ENCODE measurements at regions not wholly inside any gene's neighbourhood (a gene's known extent, or its start where the extent isn't known, plus 50 kb on each side); places are given as distances from the start of the nearest gene placed in this dataset.

- DNase-seq (ENCODE audit: low read depth) = no peak
These were observed 932.8 kb upstream of the SLITRK6 start for GRCh38 chr13:86731987-86732386.

DNA sequence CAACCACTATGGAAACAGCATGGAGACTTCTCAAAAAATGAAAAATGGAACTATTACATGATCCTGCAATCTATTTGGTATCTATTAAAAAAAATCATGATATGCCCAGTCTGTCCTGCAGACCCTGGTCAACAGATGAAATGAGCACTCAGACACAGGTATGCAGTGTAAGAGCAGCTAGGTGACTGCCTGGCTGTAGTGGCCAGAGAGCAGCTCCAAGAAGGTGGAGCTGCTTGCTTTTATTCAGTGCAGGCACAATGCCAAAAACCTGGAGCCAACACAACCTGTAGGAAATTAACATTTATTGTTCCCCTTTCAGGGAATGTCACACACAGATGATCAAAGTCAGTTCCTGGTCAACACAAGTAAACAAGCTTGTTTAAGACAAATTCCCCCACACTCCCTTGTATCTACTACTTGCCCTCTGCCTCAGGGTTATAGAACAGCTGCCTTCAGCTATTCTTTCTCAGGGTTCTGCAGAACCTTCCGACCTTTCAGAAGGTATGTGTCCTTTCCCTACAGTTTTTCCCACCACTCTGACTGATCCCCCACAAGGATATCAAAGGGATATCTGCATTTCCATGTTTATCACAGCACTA, 933.7 kb upstream of the SLITRK5 start:
- no peak for DNase-seq (ENCODE audit: low read depth)

DNA sequence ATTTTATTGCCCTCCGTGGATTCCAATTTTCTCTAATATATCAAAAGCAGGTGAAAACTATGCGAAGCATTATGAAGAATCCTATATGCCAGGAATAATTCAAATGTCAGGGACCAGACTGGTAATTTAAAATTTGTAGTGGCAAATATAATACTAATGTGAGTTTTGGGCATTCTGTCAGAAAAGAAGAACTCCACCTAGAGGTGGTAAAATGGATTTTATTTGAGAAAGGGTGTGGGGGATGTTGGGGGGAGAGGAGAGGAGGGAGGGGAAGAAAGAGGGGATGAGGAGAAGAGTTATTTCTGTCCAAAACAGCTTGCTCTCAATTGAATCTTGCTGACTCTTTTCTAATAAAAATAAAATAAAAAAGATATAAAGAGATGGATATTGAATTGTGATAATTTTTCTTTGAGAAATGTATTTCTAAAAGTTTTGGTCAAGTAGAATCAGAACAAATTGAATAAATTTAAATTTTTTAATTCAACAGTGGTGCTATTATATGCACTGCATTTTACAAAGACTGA, 929.3 kb upstream of the SLITRK5 start:
- no peak for DNase-seq (ENCODE audit: low read depth)

DNA sequence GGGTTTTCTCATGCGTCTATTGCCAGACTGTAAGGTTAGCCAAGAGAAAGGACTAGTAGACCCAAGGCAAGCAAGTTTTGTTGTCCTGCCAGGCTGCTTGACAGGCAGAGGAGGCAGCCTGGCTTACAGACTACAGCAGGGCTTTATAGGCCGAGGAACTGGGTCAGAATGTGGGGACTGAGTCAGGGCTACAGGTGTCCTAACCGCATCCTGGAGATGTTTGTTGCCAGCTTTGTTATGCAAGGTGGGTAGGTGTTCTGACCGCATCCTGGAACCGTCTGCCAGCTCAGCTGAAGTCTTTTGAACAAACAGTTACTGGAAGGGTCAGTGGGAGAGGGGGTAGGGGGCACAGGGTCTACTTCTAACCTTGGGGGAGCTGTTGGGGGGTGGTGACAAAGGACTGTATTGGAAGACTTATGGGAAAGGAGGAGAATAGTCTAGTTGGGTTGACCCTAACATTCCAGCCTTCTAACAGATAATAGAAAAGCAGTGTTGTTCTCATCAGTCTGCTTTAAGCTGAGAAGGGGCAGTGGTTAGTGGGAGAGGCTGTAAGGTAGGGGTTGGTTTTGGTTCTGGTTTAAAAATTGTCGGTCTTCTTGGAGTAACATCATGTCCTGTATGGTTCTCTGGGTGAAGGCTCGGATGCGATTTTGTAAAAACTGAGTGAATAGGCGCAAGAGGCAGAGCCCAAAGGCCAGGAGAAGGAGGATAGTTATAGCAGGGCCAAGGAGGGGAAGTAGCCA, 913.8 kb upstream of the SLITRK5 start:
- no peak for DNase-seq (ENCODE audit: low read depth)

DNA sequence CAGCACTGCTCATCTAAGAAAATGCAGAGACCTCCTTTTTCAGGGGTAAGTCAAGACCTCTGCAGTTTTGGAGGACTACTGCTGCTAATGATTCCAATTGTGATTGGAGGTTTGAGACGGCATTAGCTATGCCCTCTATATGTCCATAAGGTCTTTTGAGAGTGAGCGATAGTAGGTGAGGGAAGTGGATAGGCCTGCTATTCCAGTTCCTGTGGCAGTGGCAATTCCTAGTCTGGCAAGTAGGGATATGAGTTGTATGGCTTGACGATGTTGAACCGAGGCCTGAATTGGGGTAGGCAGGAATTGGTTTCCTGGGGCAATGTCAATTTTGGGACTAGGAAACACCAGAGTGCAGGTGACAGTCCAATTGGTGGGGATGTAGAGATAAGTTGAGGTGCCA, 913.1 kb upstream of the SLITRK5 start:
- DNase-seq (ENCODE audit: low read depth) = no peak

DNA sequence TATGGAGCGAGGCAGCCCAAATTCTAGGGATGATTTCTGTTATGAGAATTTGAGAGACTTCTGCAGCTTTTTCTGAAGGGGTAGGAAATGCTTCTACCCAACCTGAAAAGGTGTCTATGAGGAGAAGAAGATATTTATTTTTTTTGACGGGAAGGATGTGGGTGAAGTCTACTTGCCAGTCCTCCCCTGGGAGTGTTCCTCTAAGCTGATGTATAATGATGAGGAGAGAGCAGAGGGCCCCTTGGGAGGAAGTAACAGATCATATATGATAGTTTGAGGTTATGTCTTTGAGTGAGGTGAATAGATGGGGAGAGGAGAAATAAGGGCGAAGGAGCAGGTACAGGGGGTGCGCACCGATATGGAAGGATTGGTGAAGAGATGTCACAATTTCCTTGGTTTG, 910.6 kb upstream of the SLITRK5 start:
- no peak for DNase-seq (ENCODE audit: low read depth)

DNA sequence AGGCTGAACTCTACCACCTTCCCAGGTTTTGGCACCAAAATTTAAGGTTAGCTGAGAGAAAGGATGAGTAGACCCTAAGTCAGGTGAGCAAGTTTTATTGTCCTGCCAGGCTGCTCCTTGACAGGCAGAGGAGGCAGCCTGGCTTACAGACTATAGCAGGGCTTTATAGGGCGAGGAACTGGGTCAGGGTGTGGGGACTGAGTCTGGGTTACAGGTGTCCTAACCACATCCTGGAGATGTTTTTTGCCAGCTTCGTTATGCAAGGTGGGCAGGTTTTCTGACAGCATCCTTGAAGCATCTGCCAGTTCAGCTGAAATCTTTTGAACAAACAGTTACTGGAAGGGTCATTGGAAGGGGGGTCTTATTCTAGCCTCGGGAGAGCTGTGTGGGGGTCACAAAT, 905.7 kb upstream of the SLITRK5 start:
- DNase-seq (ENCODE audit: low read depth) = no peak

DNA sequence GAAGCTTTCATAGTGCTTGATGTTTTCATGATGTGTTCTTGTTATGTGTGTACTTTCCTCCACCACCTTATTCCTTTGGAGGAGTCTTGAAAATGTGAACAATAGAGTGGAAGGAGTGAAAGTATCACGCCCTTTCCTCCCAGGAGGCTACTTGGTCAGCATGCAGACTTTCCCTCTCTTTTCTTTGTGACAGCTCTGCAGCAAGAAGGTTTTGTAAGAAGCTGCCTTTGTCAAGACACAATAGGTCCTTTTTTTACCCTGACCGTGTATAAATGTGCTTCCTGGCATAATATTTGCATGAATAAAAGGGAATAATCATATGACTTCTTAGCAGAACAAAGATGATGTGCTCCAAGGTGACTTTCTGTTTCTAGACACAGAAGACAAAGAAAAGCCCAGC, 882.6 kb upstream of the SLITRK5 start:
- no peak for DNase-seq (ENCODE audit: low read depth)

DNA sequence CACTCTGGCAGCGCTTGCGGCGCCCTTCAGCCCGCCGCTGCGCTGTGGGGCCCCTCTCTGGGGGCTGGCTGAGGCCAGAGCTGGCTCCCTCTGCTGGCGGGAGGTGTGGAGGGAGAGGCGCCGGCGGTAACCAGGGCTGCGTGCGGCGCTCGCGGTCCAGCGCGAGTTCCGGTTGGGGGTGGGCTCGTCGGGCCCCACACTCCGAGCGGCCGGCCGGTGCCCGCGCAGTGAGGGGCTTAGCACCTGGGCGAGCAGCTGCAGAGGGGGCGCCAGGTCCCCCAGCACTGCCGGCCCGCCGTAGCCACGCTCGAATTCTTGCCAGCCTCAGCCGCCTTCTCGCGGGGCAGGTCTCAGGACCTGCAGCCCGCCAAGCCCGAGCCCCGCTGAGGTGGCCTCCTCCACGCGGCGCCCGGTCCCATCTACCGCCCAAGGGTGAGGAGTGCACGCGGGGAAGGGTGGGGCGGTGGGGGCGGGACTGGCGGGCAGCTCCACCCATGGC, 879.0 kb upstream of the SLITRK5 start:
- no peak for DNase-seq (ENCODE audit: low read depth)

DNA sequence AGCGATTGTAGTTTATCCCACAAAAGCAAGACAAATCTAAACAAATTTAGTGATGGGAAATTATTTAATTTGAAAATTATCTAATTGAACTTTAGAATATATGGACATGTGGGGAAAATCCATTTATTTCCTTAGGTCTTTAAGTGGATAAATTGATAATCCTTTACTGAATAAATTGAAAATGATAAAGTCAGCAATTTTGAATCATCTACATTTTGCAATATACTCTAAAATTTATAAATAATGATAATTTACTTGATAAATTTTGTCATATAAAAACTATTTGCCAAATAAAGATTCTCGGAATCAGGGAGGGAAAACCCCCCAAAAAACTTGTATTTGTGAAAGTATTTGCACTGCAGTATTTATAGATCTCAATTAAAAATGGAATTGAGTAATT, 875.3 kb upstream of the SLITRK5 start:
- DNase-seq (ENCODE audit: low read depth) = no peak

DNA sequence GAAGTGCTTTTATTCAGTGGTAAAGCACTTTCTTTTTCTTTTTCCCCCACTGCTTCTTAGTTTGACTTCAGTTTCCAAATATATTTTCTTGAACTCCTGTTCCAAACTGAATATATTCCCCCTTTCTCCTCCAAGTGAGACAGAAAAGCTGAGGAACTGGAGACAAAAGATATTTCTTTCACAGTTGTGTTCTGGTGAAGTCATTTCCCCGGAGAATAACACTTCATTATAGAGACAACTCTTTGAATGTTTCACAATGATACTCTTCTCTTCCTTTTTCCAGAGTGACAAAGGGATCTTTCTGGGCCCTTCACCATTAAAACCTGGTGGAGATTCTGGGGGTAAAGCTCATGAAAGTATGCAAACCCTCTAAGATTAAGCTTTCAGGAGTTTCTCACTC, 860.8 kb upstream of the SLITRK5 start:
- no peak for DNase-seq (ENCODE audit: low read depth)

- DNase-seq (ENCODE audit: low read depth) = no peak
These were observed 858.0 kb upstream of the SLITRK5 start for GRCh38 chr13:86813198-86813597.

DNA sequence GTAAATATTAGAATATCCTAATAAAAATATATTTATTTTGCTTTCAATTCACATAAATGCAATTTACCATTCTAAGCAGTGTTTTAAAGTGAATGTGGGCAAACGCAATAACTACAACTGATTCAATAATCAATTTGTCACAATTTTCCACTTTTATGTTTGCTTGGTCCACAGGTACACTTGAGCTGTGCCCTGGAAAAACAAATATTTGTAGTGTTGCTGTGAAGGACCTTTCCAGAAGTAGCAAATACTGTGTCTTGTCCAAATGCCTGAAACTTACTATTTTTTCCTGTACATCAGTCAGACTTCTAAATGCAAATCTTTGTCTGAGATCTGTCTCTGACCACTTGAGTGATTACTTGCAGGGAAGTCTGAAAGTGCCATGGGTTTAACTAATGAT, 845.8 kb upstream of the SLITRK5 start:
- DNase-seq (ENCODE audit: low read depth) = no peak

DNA sequence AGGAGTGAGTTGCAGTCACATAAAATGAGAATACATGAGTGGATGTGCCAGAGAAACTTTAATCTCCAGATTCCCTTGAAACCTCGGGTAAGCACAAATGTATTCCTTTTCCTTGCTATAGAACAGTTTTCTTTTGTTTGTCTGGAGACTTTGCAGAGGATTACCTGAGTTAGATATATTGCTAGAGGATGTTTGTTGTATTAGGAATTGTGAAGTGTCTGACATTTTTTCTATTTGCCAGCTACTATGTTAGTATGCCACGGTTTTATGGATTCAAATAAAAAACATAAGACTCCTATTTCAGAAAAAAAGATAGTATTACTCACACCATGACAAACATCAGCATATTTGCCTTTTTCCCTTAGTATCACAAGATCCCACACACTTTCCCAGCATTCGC, 844.9 kb upstream of the SLITRK5 start:
- DNase-seq (ENCODE audit: low read depth) = no peak

- peak; percentile 23 for DNase-seq (ENCODE audit: low read depth)
These were observed 841.1 kb upstream of the SLITRK5 start for GRCh38 chr13:86830046-86830445.

DNA sequence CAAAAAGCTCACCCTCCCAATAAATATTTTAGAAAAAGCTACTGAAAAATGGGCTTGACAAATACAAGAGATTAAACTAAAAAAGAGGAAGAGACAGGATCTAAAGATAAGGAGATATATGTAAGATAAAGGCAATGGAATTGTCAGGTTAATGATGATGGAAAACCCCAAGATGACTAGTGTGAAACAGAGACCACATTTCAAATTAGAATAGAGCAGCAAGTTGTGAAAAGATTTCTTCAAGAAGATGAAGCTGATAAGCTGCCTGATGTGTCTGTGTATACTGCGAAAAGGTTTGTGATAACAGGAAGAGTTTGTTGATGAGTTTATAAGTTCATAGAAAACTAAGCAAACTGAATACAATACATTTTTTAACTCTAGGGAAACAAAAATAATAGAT, 840.1 kb upstream of the SLITRK5 start:
- no peak for DNase-seq (ENCODE audit: low read depth)

GRCh38 chr13:86838411-86839120, 832.6 kb upstream of the SLITRK5 start:
- DNase-seq (ENCODE audit: low read depth) = peak; percentile 18

DNA sequence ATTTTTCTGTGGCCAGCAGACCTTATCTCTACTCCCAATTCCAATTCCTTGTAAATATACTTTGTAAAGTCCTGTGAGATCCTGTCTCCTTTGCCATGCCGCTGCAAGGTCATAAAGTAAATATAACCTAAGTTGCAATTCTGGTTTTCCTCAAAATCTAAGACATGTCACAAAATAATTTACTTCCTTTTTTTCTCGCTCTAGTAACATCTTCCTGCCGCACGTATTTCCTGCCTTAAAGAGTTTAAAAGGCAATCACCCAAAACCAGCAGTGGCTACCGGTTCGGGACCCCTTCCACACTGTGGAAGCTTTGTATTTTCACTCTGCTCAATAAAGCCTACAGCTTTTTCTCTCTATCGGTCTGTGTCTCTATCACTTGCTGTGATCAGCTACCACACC, 832.0 kb upstream of the SLITRK5 start:
- DNase-seq (ENCODE audit: low read depth) = peak; percentile 27

GRCh38 chr13:86840250-86841191, 830.6 kb upstream of the SLITRK5 start:
- no peak for DNase-seq (ENCODE audit: low read depth)

GRCh38 chr13:86841264-86841663, 829.9 kb upstream of the SLITRK5 start:
- peak; percentile 33 for DNase-seq (ENCODE audit: low read depth)

- peak; percentile 56 for DNase-seq (ENCODE audit: low read depth)
These were observed 824.7 kb upstream of the SLITRK5 start for GRCh38 chr13:86846501-86846900.

GRCh38 chr13:86848716-86849115, 822.5 kb upstream of the SLITRK5 start:
- DNase-seq (ENCODE audit: low read depth) = no peak

All from amniotic epithelial cell (primary cell).